ENCODE measurements at regions not wholly inside any gene's neighbourhood (a gene's known extent, or its start where the extent isn't known, plus 50 kb on each side); places are given as distances from the start of the nearest gene placed in this dataset.

GRCh38 chr6:147667082-147667481 is 158.6 kb downstream of the SAMD5 start:
- no peak for TF ChIP-seq CTCF (IDR thresholded peaks at IDR 0.05 in 2 of 3, conservative IDR thresholded peaks at IDR 0.05 in 1 of 3; ENCODE audit: borderline replicate concordance in 1 of 3, insufficient read depth in 1 of 3, low read depth in 2 of 3, low read length in 2 of 3)
- TF ChIP-seq ZNF274 (IDR thresholded peaks at IDR 0.05; ENCODE audit: low read depth, low read length) = no peak
- TF ChIP-seq EZH2 (IDR thresholded peaks at IDR 0.05) = no peak
- no peak for TF ChIP-seq POLR2A (IDR thresholded peaks at IDR 0.05; ENCODE audit: borderline replicate concordance, extremely low read depth, insufficient read depth, insufficient read length)
- TF ChIP-seq POLR2AphosphoS5 (IDR thresholded peaks at IDR 0.05; ENCODE audit: low read depth, low read length) = no peak
